IMR-90 (cell line): ENCODE measurements at regions not wholly inside any gene's neighbourhood (a gene's known extent, or its start where the extent isn't known, plus 50 kb on each side); places are given as distances from the start of the nearest gene placed in this dataset.

Experiments
- ATAC-seq: fragments of 200-7000 bp; cut with Tn5 transposase; 2 replicates; pipeline ENCODE4 v1.9.1; 2020; ENCODE audit warnings: low read depth, mild to moderate bottlenecking, moderate library complexity
- BruUV-seq: library from RNA; stranded (reverse); fragments of 400-500 nt; replicated peaks from 2 replicates; lab custom pipeline; 2021; lab: Mats Ljungman, UMichigan
- CTCF ChIA-PET: fragments of 300-600 bp; formaldehyde crosslinking; extraction: SDS; loops from one replicate; lab custom pipeline; 2021; ENCODE audit warnings: antibody characterized with exemption; lab: Yijun Ruan, JAX
- POLR2A ChIA-PET: fragments of 300-600 bp; sonication (Branson Sonifier 250); formaldehyde crosslinking; loops from one replicate; lab custom pipeline; 2022; ENCODE audit warnings: antibody characterized with exemption; ENCODE audit not compliant: unreplicated experiment; lab: Charles Lee
- DNase-seq: peaks from one replicate; pipeline ENCODE4 v3.0.0; 2013
- H2AFZ ChIP-seq: replicated peaks from 2 replicates; pipeline ENCODE3; 2013; ENCODE audit warnings: low read length, mild to moderate bottlenecking; ENCODE audit not compliant: poor library complexity
- H2AK5ac ChIP-seq: 2 replicates; pipeline ENCODE4 v1.6.1; 2013; ENCODE audit warnings: low read depth, low read length, inconsistent platforms
- H2AK9ac ChIP-seq: replicated peaks from 2 replicates; pipeline ENCODE3; 2013; ENCODE audit warnings: mild to moderate bottlenecking, low read depth, low read length, moderate library complexity; ENCODE audit not compliant: poor library complexity
- H2BK120ac ChIP-seq: 2 replicates; pipeline ENCODE4 v1.6.1; 2013; ENCODE audit warnings: low read depth, low read length, inconsistent platforms
- H2BK15ac ChIP-seq: 3 replicates; pipeline ENCODE4 v1.6.1; 2013; ENCODE audit warnings: low read depth, low read length, inconsistent platforms
- H2BK20ac ChIP-seq: 2 replicates; pipeline ENCODE4 v1.6.1; 2013; ENCODE audit warnings: low read depth, mild to moderate bottlenecking, inconsistent platforms, low read length, moderate library complexity
- H2BK5ac ChIP-seq: 2 replicates; pipeline ENCODE4 v1.6.1; 2013; ENCODE audit warnings: mild to moderate bottlenecking, low read depth, low read length, inconsistent platforms; ENCODE audit not compliant: poor library complexity, severe bottlenecking
- H3K14ac ChIP-seq: replicated peaks from 2 replicates; pipeline ENCODE4 v1.6.1; 2013; ENCODE audit warnings: low read depth, low read length, inconsistent platforms
- H3K18ac ChIP-seq: 2 replicates; pipeline ENCODE4 v1.6.1; 2013; ENCODE audit warnings: low read depth, low read length, control low read depth
- H3K23ac ChIP-seq: 2 replicates; pipeline ENCODE4 v1.6.1; 2013; ENCODE audit warnings: low read depth, low read length, inconsistent platforms
- H3K27ac ChIP-seq: 2 replicates; pipeline ENCODE4 v1.5.1; 2013; ENCODE audit warnings: mild to moderate bottlenecking, control low read depth, low read length; ENCODE audit not compliant: insufficient read depth
- H3K27me3 ChIP-seq: 2 replicates; pipeline ENCODE4 v1.6.1; 2013; ENCODE audit warnings: low read length; ENCODE audit not compliant: control insufficient read depth, insufficient read depth
- H3K36me3 ChIP-seq: 2 replicates; pipeline ENCODE4 v1.6.1; 2013; ENCODE audit warnings: low read length, mixed read lengths; ENCODE audit not compliant: control insufficient read depth, insufficient read depth
- H3K4ac ChIP-seq: 2 replicates; pipeline ENCODE4 v1.6.1; 2013; ENCODE audit warnings: low read depth, low read length, inconsistent platforms
- H3K4me1 ChIP-seq: 2 replicates; pipeline ENCODE4 v1.6.1; 2013; ENCODE audit warnings: low read length, mixed read lengths; ENCODE audit not compliant: control insufficient read depth, insufficient read depth
- H3K4me2 ChIP-seq: 2 replicates; pipeline ENCODE4 v1.6.1; 2013; ENCODE audit warnings: low read depth, mild to moderate bottlenecking, control low read depth, low read length, moderate library complexity
- H3K4me3 ChIP-seq: 2 replicates; pipeline ENCODE4 v1.5.1; 2013; ENCODE audit warnings: low read depth, mild to moderate bottlenecking, control low read depth, low read length, moderate library complexity; ENCODE audit not compliant: insufficient read depth
- H3K56ac ChIP-seq: 2 replicates; pipeline ENCODE4 v1.6.1; 2013; ENCODE audit warnings: low read length, inconsistent platforms; ENCODE audit not compliant: insufficient read depth; ENCODE audit errors: extremely low read depth
- H3K79me1 ChIP-seq, 2 experiments: 2 replicates each; pipeline ENCODE4 v1.6.1; 2013; ENCODE audit warnings: low read length in 2 of 2, inconsistent platforms in 1 of 2, low read depth in 1 of 2
- H3K9ac ChIP-seq: 2 replicates; pipeline ENCODE4 v1.6.1; 2013; ENCODE audit warnings: low read depth, low read length, control low read depth
- H3K9me1 ChIP-seq: 2 replicates; pipeline ENCODE4 v1.6.1; 2013; ENCODE audit warnings: low read length, inconsistent platforms; ENCODE audit not compliant: insufficient read depth
- H3K9me3 ChIP-seq: 2 replicates; pipeline ENCODE4 v1.6.1; 2013; ENCODE audit warnings: low read length; ENCODE audit not compliant: control insufficient read depth, insufficient read depth
- H4K20me1 ChIP-seq: 2 replicates; pipeline ENCODE4 v1.6.1; 2013; ENCODE audit warnings: low read length, inconsistent platforms; ENCODE audit not compliant: insufficient read depth
- H4K5ac ChIP-seq: 2 replicates; pipeline ENCODE4 v1.6.1; 2013; ENCODE audit warnings: mild to moderate bottlenecking, low read depth, low read length, control low read depth
- H4K8ac ChIP-seq, 2 experiments: 2 replicates each; pipeline ENCODE4 v1.6.1; 2013; ENCODE audit warnings: low read depth in 2 of 2, low read length in 2 of 2, control low read depth in 1 of 2, inconsistent platforms in 1 of 2
- H4K91ac ChIP-seq: 2 replicates; pipeline ENCODE4 v1.6.1; 2013; ENCODE audit warnings: low read depth, low read length, inconsistent platforms; ENCODE audit not compliant: insufficient read depth
- CEBPB ChIP-seq: IDR thresholded peaks from 2 replicates; pipeline ENCODE4 v1.6.1; 2012; ENCODE audit warnings: low read depth, low read length, improper control_type of control experiment
- CHD1 ChIP-seq: IDR thresholded peaks from 2 replicates; pipeline ENCODE4 v1.6.1; 2012; ENCODE audit warnings: low read depth, low read length, improper control_type of control experiment
- FOS ChIP-seq: fragments of 150-350 bp; IDR thresholded peaks from 2 replicates; pipeline ENCODE4 v1.6.1; 2016; ENCODE audit warnings: low read depth, low read length
- MAFK ChIP-seq: IDR thresholded peaks from 2 replicates; pipeline ENCODE4 v1.6.1; 2012; ENCODE audit warnings: low read depth, low read length, improper control_type of control experiment
- MAZ ChIP-seq: IDR thresholded peaks from 2 replicates; pipeline ENCODE4 v1.6.1; 2012; ENCODE audit warnings: low read depth, mild to moderate bottlenecking, low read length, improper control_type of control experiment, moderate library complexity, borderline replicate concordance
- MXI1 ChIP-seq: IDR thresholded peaks from 2 replicates; pipeline ENCODE4 v1.6.1; 2012; ENCODE audit warnings: low read depth, mild to moderate bottlenecking, low read length, moderate library complexity, borderline replicate concordance
- POLR2A ChIP-seq: IDR thresholded peaks from 2 replicates; pipeline ENCODE4 v1.6.1; 2012; ENCODE audit warnings: mild to moderate bottlenecking, low read depth, low read length
- RAD21 ChIP-seq: IDR thresholded peaks from 2 replicates; pipeline ENCODE4 v1.6.1; 2012; ENCODE audit warnings: low read length, improper control_type of control experiment
- RCOR1 ChIP-seq: IDR thresholded peaks from 2 replicates; pipeline ENCODE4 v1.6.1; 2012; ENCODE audit warnings: mild to moderate bottlenecking, low read length, improper control_type of control experiment; ENCODE audit not compliant: insufficient replicate concordance
- RFX5 ChIP-seq: IDR thresholded peaks from 2 replicates; pipeline ENCODE4 v1.8.0; 2012; ENCODE audit warnings: low read depth, mild to moderate bottlenecking, low read length, moderate library complexity
- SMC3 ChIP-seq: fragments of 150-350 bp; IDR thresholded peaks from 2 replicates; pipeline ENCODE4 v1.6.1; 2016; ENCODE audit warnings: low read depth, mild to moderate bottlenecking, antibody characterized with exemption, low read length, moderate library complexity
- WGBS, 2 experiments: methylation state at CpG; one replicate each; pipeline versions ENCODE4 v1.1.5 to v1.1.7; 2013; ENCODE audit warnings: missing lambda C conversion rate in 2 of 2; ENCODE audit not compliant: insufficient read length in 1 of 2; ENCODE audit errors: extremely low coverage in 2 of 2; 5-methylcytosine and 5-hydroxymethylcytosine counted together
- dilution Hi-C: fragments of 300-500 bp; cut with HindIII; formaldehyde crosslinking; loops from one replicate; pipeline ENCODE4 v1.14.3; 2018; ENCODE audit warnings: low sequenced_read_pairs; ENCODE audit not compliant: unreplicated experiment
- in situ Hi-C: fragments of 300-500 bp; cut with MboI; formaldehyde crosslinking; loops from 3 replicates; pipeline ENCODE4 v1.14.3; 2019; ENCODE audit warnings: low sequenced_read_pairs, inconsistent platforms, mixed read lengths
- intact Hi-C: fragments of 100-400 bp; cut with micrococcal nuclease; formaldehyde crosslinking; loops from 2 replicates; pipeline ENCODE4 v1.10.0; 2022
- TF ChIP-seq, protein P1 (sequence below): conservative IDR thresholded peaks from 2 replicates; pipeline ENCODE4 v1.5.1; 2012; ENCODE audit warnings: mild to moderate bottlenecking, low read depth, low read length, improper control_type of control experiment

DNA sequence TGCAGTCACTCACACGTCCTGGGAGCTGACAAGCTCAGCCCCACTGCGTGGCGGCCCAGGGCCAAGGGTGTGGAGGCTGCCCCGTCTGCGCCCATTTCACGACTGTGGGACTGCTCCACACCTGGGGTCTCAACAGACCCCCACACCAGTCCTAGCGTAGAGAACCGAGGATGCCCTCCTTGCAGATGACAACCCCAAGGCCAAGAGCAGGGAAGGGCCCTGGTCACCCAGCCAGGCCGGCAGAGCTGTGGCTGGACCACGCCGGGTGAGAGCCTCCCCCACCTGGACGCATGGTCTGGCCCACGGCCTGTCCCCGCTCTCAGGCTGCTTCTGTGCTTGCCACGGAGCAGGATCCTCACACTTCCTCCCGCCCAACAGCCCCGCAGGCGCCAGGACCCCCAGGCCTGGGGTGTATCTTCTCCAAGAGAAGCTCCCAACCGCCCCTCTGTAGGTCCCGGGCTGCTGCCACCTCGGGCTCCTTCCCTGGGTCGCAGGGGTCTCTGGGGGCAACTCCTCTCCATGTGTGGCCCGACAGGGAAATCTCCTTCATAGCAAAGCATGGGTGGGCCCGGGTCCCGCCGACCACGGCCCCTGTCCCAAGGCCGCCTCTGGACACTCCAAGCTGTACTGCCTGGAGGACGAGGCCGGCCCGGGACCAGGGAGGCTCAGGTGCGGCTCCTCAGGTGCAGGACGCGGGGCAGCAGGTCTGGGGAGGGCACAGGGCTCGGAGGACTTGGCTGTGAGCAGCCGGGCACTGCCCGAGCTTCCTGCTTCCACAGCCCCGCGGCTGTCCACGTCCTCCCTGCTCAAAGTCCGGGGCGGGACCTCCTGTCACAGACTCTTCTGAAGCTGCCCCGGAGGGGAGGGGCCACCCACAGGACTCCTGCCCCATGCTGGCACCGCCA lies 88.8 kb downstream of the FOXL3 start:
- H4K8ac ChIP-seq: no peak overlapping the region
- H2BK20ac ChIP-seq: no peak overlapping the region
- no peak overlapping the region for H3K23ac ChIP-seq
- H4K91ac ChIP-seq: no peak overlapping the region
- H3K9me3 ChIP-seq: no peaks in the 10 kb centered on the region
- H3K9ac ChIP-seq: no peak overlapping the region
- H2AK5ac ChIP-seq: no peak overlapping the region
- ChIA-PET POLR2A (no interaction called here), CTCF (no interaction called here)
- no peak overlapping the region for H2AFZ ChIP-seq
- no peaks in the 10 kb centered on the region for H4K20me1 ChIP-seq
- BruUV-seq: no TSS peak
- no peak overlapping the region for H2BK120ac ChIP-seq
- no peak overlapping the region for H4K5ac ChIP-seq
- H3K14ac ChIP-seq: no peak overlapping the region
- dilution Hi-C loops (no loop called here), in situ Hi-C loops (no loop called here), intact Hi-C loops (no loop called here)
- no peaks in the 10 kb centered on the region for H3K36me3 ChIP-seq
- H2BK15ac ChIP-seq: no peak overlapping the region
- DNase-seq: no peak
- no peak overlapping the region for H3K4me2 ChIP-seq
- no peak overlapping the region for H3K18ac ChIP-seq
- ATAC-seq: peak; percentile 40; the same call in 1 of the 2 replicates
- no peak overlapping the region for H3K4me3 ChIP-seq
- peak overlapping the region; percentile 39 for H2AK9ac ChIP-seq
- H2BK5ac ChIP-seq: no peak overlapping the region
- H3K79me1 ChIP-seq: no peaks in the 10 kb centered on the region
- no peaks in the 10 kb centered on the region for H3K9me1 ChIP-seq
- 83% methylated on average over 14 of the region's 44 CpGs; no CpG with 5 or more reads in 1 of the 2 experiments for WGBS, 2 experiments
- no peak overlapping the region for H3K4ac ChIP-seq
- no peak for TF ChIP-seq RCOR1
- no peak for TF ChIP-seq MXI1
- no peak for TF ChIP-seq MAFK
- TF ChIP-seq RFX5: no peak
- TF ChIP-seq POLR2A: no peak
- TF ChIP-seq, protein P1, sequence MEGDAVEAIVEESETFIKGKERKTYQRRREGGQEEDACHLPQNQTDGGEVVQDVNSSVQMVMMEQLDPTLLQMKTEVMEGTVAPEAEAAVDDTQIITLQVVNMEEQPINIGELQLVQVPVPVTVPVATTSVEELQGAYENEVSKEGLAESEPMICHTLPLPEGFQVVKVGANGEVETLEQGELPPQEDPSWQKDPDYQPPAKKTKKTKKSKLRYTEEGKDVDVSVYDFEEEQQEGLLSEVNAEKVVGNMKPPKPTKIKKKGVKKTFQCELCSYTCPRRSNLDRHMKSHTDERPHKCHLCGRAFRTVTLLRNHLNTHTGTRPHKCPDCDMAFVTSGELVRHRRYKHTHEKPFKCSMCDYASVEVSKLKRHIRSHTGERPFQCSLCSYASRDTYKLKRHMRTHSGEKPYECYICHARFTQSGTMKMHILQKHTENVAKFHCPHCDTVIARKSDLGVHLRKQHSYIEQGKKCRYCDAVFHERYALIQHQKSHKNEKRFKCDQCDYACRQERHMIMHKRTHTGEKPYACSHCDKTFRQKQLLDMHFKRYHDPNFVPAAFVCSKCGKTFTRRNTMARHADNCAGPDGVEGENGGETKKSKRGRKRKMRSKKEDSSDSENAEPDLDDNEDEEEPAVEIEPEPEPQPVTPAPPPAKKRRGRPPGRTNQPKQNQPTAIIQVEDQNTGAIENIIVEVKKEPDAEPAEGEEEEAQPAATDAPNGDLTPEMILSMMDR: no peak
- no peak for TF ChIP-seq RAD21
- no peak for TF ChIP-seq CEBPB
- TF ChIP-seq CHD1: no peak
- TF ChIP-seq SMC3: no peak
- no peak for TF ChIP-seq FOS
- TF ChIP-seq MAZ: no peak
- H3K27me3 ChIP-seq: peaks cover 54% of the 10 kb centered on the region; the same call in 1 of the 2 replicates
- H3K4me1 ChIP-seq: no peaks in the 10 kb centered on the region
- no peak overlapping the region for H3K27ac ChIP-seq
- no peak overlapping the region for H3K56ac ChIP-seq
